Karpas-422 (cell line): ENCODE measurements at regions not wholly inside any gene's neighbourhood (a gene's known extent, or its start where the extent isn't known, plus 50 kb on each side); places are given as distances from the start of the nearest gene placed in this dataset.

Source experiments
- DNase-seq: peaks from one replicate; pipeline ENCODE4 v3.0.0-alpha.2; 2015
- H2AFZ ChIP-seq: fragments of 200-600 bp; sonication (generic); 2 replicates; pipeline ENCODE4 v1.6.1; 2014; ENCODE audit warnings: antibody characterized with exemption, low read length, mixed read lengths
- H3K27ac ChIP-seq: fragments of 200-600 bp; sonication (generic); 2 replicates; pipeline ENCODE4 v1.5.1; 2014; ENCODE audit warnings: mild to moderate bottlenecking, low read length, moderate library complexity
- H3K27me3 ChIP-seq: fragments of 200-600 bp; sonication (generic); 2 replicates; pipeline ENCODE4 v1.6.1; 2014; ENCODE audit warnings: low read length, mixed read lengths
- H3K36me3 ChIP-seq: fragments of 200-600 bp; sonication (generic); 2 replicates; pipeline ENCODE4 v1.6.1; 2014; ENCODE audit warnings: low read length, mixed read lengths; ENCODE audit not compliant: insufficient read depth
- H3K4me1 ChIP-seq: fragments of 200-600 bp; sonication (generic); 2 replicates; pipeline ENCODE4 v1.6.1; 2014; ENCODE audit warnings: mild to moderate bottlenecking, low read length, mixed read lengths
- H3K4me2 ChIP-seq: fragments of 200-600 bp; sonication (generic); 2 replicates; pipeline ENCODE4 v1.6.1; 2014; ENCODE audit warnings: low read length, low read depth, mild to moderate bottlenecking; ENCODE audit not compliant: poor library complexity, severe bottlenecking
- H3K4me3 ChIP-seq: fragments of 200-600 bp; sonication (generic); 2 replicates; pipeline ENCODE4 v1.5.1; 2014; ENCODE audit warnings: mild to moderate bottlenecking, antibody characterized with exemption, low read length, mixed read lengths
- H3K79me2 ChIP-seq: fragments of 200-600 bp; sonication (generic); 2 replicates; pipeline ENCODE4 v1.6.1; 2014; ENCODE audit warnings: mild to moderate bottlenecking, low read length, mixed read lengths
- H3K9ac ChIP-seq: fragments of 200-600 bp; sonication (generic); 2 replicates; pipeline ENCODE4 v1.6.0; 2014; ENCODE audit warnings: low read length
- H3K9me2 ChIP-seq: fragments of 200-600 bp; sonication (generic), shearing (Covaris generic); replicated peaks from 2 replicates; pipeline ENCODE4 v1.6.0; 2014; ENCODE audit warnings: mild to moderate bottlenecking, low read length, moderate library complexity; ENCODE audit not compliant: insufficient read depth
- H3K9me3 ChIP-seq: fragments of 300-700, 200-600 bp; sonication (generic); 2 replicates; pipeline ENCODE4 v1.6.1; 2014; ENCODE audit warnings: low read length, mixed read lengths
- H4K20me1 ChIP-seq: fragments of 200-600 bp; sonication (generic); 2 replicates; pipeline ENCODE4 v1.6.1; 2014; ENCODE audit warnings: mild to moderate bottlenecking, antibody characterized with exemption, low read length, low read depth; ENCODE audit not compliant: insufficient read depth

GRCh38 chr10:37640301-37640700 lies 217.1 kb downstream of the ZNF248 start:
- no peak overlapping the region for H2AFZ ChIP-seq
- H3K9me2 ChIP-seq = no peaks in the 10 kb centered on the region
- H3K79me2 ChIP-seq = no peaks in the 10 kb centered on the region
- no peaks in the 10 kb centered on the region for H4K20me1 ChIP-seq
- no peak overlapping the region for H3K27ac ChIP-seq
- no peak overlapping the region for H3K4me3 ChIP-seq
- H3K9ac ChIP-seq = no peak overlapping the region
- H3K9me3 ChIP-seq = no peaks in the 10 kb centered on the region
- no peaks in the 10 kb centered on the region for H3K27me3 ChIP-seq
- no peaks in the 10 kb centered on the region; the same call in 1 of the 2 replicates for H3K36me3 ChIP-seq
- no peak overlapping the region for H3K4me2 ChIP-seq
- no peak for DNase-seq
- H3K4me1 ChIP-seq = no peaks in the 10 kb centered on the region

- Histone ChIP-seq H3K27ac (no peak overlapping the region), H3K9me2 (no peaks in the 10 kb centered on the region), H4K20me1 (no peaks in the 10 kb centered on the region), H3K4me2 (no peak overlapping the region), H3K36me3 (no peaks in the 10 kb centered on the region; the same call in 1 of the 2 replicates), H2AFZ (no peak overlapping the region), H3K9me3 (no peaks in the 10 kb centered on the region), H3K9ac (no peak overlapping the region), H3K4me3 (no peak overlapping the region), H3K79me2 (no peaks in the 10 kb centered on the region), H3K27me3 (no peaks in the 10 kb centered on the region), H3K4me1 (no peaks in the 10 kb centered on the region)
- no peak for DNase-seq
Measured at GRCh38 chr10:37639200-37639599, 218.2 kb downstream of the ZNF248 start.

- DNase-seq = no peak
- Histone ChIP-seq H3K27me3 (no peaks in the 10 kb centered on the region), H3K4me2 (no peak overlapping the region), H3K4me1 (no peaks in the 10 kb centered on the region), H3K27ac (no peak overlapping the region), H3K9me2 (no peaks in the 10 kb centered on the region), H3K36me3 (no peaks in the 10 kb centered on the region; the same call in 1 of the 2 replicates), H4K20me1 (no peaks in the 10 kb centered on the region), H3K4me3 (no peak overlapping the region), H3K9ac (no peak overlapping the region), H3K79me2 (no peaks in the 10 kb centered on the region), H3K9me3 (no peaks in the 10 kb centered on the region), H2AFZ (no peak overlapping the region)
Measured at GRCh38 chr10:37638569-37638968, 218.8 kb downstream of the ZNF248 start.

- no peak for DNase-seq
- H3K4me2 ChIP-seq = no peak overlapping the region
- no peaks in the 10 kb centered on the region for H4K20me1 ChIP-seq
- no peaks in the 10 kb centered on the region for H3K79me2 ChIP-seq
- no peak overlapping the region for H3K4me3 ChIP-seq
- no peaks in the 10 kb centered on the region for H3K9me2 ChIP-seq
- no peaks in the 10 kb centered on the region for H3K4me1 ChIP-seq
- no peak overlapping the region for H3K27ac ChIP-seq
- H3K9me3 ChIP-seq = no peaks in the 10 kb centered on the region
- H2AFZ ChIP-seq = no peak overlapping the region
- H3K27me3 ChIP-seq = no peaks in the 10 kb centered on the region
- H3K9ac ChIP-seq = no peak overlapping the region
- H3K36me3 ChIP-seq = no peaks in the 10 kb centered on the region; the same call in 1 of the 2 replicates
Measured at GRCh38 chr10:37634351-37634880, 223.0 kb downstream of the ZNF248 start.

GRCh38 chr10:37632641-37633040 lies 224.8 kb downstream of the ZNF248 start:
- no peak overlapping the region for H2AFZ ChIP-seq
- H3K9me3 ChIP-seq = no peaks in the 10 kb centered on the region
- H3K36me3 ChIP-seq = no peaks in the 10 kb centered on the region; the same call in 1 of the 2 replicates
- H3K27ac ChIP-seq = no peak overlapping the region
- no peak overlapping the region for H3K4me3 ChIP-seq
- no peaks in the 10 kb centered on the region for H3K4me1 ChIP-seq
- no peak overlapping the region for H3K4me2 ChIP-seq
- no peaks in the 10 kb centered on the region for H3K27me3 ChIP-seq
- no peaks in the 10 kb centered on the region for H4K20me1 ChIP-seq
- DNase-seq = no peak
- no peaks in the 10 kb centered on the region for H3K79me2 ChIP-seq
- H3K9ac ChIP-seq = no peak overlapping the region
- no peaks in the 10 kb centered on the region for H3K9me2 ChIP-seq

GRCh38 chr10:37623506-37623905 lies 233.9 kb downstream of the ZNF248 start:
- no peak overlapping the region for H2AFZ ChIP-seq
- H3K4me1 ChIP-seq = no peaks in the 10 kb centered on the region
- no peak overlapping the region for H3K27ac ChIP-seq
- no peak overlapping the region for H3K4me2 ChIP-seq
- H3K9me2 ChIP-seq = no peaks in the 10 kb centered on the region
- H4K20me1 ChIP-seq = no peaks in the 10 kb centered on the region
- H3K27me3 ChIP-seq = no peaks in the 10 kb centered on the region
- no peaks in the 10 kb centered on the region for H3K79me2 ChIP-seq
- H3K36me3 ChIP-seq = no peaks in the 10 kb centered on the region
- no peaks in the 10 kb centered on the region for H3K9me3 ChIP-seq
- DNase-seq = no peak
- H3K9ac ChIP-seq = no peak overlapping the region
- H3K4me3 ChIP-seq = no peak overlapping the region

- no peaks in the 10 kb centered on the region for H3K79me2 ChIP-seq
- H4K20me1 ChIP-seq = no peaks in the 10 kb centered on the region
- H3K4me3 ChIP-seq = no peak overlapping the region
- no peaks in the 10 kb centered on the region for H3K9me3 ChIP-seq
- H3K27me3 ChIP-seq = no peaks in the 10 kb centered on the region
- H3K4me1 ChIP-seq = no peaks in the 10 kb centered on the region
- no peak overlapping the region for H3K9ac ChIP-seq
- no peak overlapping the region for H2AFZ ChIP-seq
- no peak overlapping the region for H3K4me2 ChIP-seq
- no peaks in the 10 kb centered on the region for H3K9me2 ChIP-seq
- no peak for DNase-seq
- no peak overlapping the region for H3K27ac ChIP-seq
- H3K36me3 ChIP-seq = no peaks in the 10 kb centered on the region
Measured at GRCh38 chr10:37619336-37619735, 238.1 kb downstream of the ZNF248 start.

GRCh38 chr10:37588299-37588698 lies 269.1 kb downstream of the ZNF248 start:
- no peaks in the 10 kb centered on the region for H3K36me3 ChIP-seq
- DNase-seq = no peak
- H3K9me3 ChIP-seq = no peaks in the 10 kb centered on the region
- no peak overlapping the region for H3K4me3 ChIP-seq
- H3K27ac ChIP-seq = no peak overlapping the region
- no peaks in the 10 kb centered on the region for H3K79me2 ChIP-seq
- no peak overlapping the region for H2AFZ ChIP-seq
- no peak overlapping the region for H3K9ac ChIP-seq
- H3K4me1 ChIP-seq = no peaks in the 10 kb centered on the region
- no peaks in the 10 kb centered on the region for H3K9me2 ChIP-seq
- H3K4me2 ChIP-seq = no peak overlapping the region
- H4K20me1 ChIP-seq = no peaks in the 10 kb centered on the region
- no peaks in the 10 kb centered on the region for H3K27me3 ChIP-seq

GRCh38 chr10:37584643-37585042 lies 272.8 kb downstream of the ZNF248 start:
- Histone ChIP-seq H3K4me1 (no peaks in the 10 kb centered on the region), H2AFZ (no peak overlapping the region), H3K36me3 (no peaks in the 10 kb centered on the region), H4K20me1 (no peaks in the 10 kb centered on the region), H3K9me2 (no peaks in the 10 kb centered on the region), H3K27ac (no peak overlapping the region), H3K9me3 (no peaks in the 10 kb centered on the region), H3K79me2 (no peaks in the 10 kb centered on the region), H3K4me2 (no peak overlapping the region), H3K27me3 (no peaks in the 10 kb centered on the region), H3K4me3 (no peak overlapping the region), H3K9ac (no peak overlapping the region)
- DNase-seq = no peak
